Stimulated activated CD4-positive, alpha-beta T cell treated with anti-CD3 and anti-CD28 coated beads, Interleukin-1b, Interleukin-23, amount 100 ng/mL, for 1 hour (primary cell): ENCODE measurements at regions not wholly inside any gene's neighbourhood (a gene's known extent, or its start where the extent isn't known, plus 50 kb on each side); places are given as distances from the start of the nearest gene placed in this dataset.
"Not testable (repeated sequence)": the region's sequence is repeated elsewhere in the genome, so short reads cannot be mapped to it uniquely, and the experiment has no call there.

Source experiments
- DNase-seq, 2 donors: peaks; one replicate each; pipeline ENCODE4 v3.0.0-alpha.2; 2020; ENCODE audit warnings: low read depth in 2 of 2

- DNase-seq = no peak
Measured at GRCh38 chr13:76292031-76292430, 594.2 kb downstream of the KCTD12 start.

DNA sequence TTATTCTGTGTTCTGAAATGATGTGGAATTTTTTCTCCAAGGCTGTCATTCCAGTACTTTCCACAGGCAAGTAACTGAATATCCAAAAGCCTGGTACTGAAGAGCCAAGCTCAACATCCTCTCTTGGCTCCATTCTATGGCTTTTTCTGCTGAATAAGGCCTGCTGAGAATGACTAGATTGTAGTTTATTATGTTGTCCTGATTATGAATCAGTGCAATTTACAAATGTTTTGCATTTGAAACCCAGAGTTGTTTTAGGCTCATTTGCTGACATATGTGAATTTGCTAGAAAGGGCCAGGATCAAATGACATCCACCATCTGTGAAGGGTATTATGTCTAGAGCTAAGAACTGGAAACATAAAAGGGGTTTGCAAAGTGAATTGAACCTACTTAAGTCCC is 596.6 kb downstream of the KCTD12 start:
- no peak for DNase-seq

DNA sequence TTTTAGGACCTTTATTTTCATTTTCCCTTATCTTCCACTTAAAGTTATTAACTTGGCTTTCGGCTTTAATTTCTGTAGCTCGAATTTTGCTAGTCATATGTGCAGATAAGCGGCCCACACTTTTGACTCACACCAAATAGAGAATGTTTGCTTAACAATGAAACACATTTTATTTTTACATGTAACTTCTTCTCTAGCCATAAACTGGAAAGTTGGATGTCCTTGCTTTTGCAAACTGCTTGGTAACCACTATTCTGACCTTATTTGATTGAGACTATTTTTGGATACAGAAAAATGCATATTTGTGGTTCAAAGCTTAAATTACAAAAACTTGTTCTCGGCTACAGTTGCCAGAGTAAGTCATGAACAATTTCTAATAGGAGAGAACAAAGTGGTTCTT is 600.0 kb downstream of the KCTD12 start:
- DNase-seq = no peak

- no peak for DNase-seq
Measured at GRCh38 chr13:76285463-76285862, 600.7 kb downstream of the KCTD12 start.

DNA sequence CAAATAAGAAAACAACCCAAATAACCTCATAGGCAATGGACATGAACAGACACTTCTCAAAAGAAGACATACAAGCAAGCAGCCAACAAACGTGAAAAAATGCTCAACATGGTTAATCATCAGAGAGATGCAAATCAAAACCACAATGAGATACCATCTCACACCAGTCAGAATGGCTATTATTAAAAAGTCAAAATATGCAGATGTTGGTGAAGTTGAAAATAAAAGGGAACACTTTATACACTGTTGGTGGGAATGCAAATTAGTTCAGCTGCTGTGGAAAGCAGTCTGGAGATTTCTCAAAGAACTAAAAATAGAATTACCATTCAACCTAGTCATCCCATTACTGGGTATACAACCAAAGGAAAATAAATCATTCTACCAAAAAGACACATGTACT is 606.4 kb downstream of the KCTD12 start:
- not testable (repeated sequence) for DNase-seq

- DNase-seq = no peak
Measured at GRCh38 chr13:76271728-76272232, 614.4 kb downstream of the KCTD12 start.

DNA sequence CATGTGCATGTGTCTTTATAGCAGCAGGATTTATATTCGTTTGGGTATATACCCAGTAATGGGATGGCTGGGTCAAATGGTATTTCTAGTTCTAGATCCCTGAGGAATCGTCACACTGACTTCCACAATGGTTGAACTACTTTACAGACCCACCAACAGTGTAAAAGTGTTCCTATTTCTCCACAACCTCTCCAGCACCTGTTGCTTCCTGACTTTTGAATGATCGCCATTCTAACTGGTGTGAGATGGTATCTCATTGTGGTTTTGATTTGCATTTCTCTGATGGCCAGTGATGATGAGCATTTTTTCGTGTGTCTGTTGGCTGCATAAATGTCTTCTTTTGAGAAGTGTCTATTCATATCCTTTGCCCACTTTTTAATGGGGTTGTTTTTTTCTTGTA is 617.9 kb downstream of the KCTD12 start:
- DNase-seq = not testable (repeated sequence)

DNA sequence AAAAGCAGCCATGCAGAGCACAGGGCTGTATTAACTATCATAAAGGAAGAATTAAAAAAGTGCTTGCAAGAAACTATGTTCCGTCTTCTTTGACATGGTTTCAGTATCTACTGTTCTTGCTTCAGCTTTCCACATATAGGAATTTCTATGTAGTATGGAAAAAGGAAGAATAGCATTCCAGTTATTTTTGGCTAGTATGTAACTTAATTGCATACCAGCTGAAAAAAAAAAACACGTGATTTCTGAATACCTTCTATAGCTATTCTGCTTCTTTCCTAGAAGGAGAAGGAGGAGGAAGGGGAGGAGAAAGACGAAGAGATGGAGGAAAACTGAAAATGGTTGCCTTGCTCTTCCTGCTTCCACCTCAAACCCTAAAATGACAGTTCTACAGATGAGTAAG is 619.0 kb downstream of the KCTD12 start:
- no peak for DNase-seq

DNA sequence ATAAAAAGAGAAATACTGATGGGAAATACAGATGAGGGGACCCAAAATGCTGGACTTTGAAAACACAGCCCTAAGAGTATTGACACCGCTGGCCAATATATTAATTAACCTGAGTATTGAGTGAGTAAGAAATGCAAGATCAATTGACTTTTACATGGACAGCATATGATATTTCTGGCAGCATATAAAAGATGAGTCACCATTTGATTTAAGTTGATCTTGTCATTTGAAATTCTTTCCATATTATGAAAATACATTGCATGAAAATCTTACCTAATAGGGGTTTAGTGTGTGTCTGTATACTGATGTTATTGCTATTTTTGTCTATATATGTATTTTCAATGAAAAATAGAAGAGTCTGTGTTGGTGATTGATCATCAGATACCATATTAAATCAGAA is 619.6 kb downstream of the KCTD12 start:
- no peak for DNase-seq

DNA sequence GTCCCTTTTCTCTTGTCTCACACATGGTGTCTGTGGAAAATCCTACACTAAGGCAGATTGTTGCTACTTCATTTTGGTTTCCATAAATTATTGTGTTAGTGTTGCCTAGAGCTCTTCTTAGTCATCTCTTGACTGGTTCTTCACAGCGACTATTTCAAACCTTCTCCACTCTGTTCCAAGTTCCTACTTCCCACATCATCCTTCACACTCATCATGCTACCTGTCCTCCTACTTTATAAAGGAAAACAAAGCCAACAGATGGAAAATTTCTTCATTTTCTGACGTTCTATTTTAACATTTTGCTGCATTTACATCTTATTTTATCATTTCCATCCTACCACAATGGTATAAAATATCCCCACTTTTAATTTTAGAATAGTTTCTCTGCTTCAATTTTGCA is 614.1 kb downstream of the LMO7 start:
- DNase-seq = no peak

DNA sequence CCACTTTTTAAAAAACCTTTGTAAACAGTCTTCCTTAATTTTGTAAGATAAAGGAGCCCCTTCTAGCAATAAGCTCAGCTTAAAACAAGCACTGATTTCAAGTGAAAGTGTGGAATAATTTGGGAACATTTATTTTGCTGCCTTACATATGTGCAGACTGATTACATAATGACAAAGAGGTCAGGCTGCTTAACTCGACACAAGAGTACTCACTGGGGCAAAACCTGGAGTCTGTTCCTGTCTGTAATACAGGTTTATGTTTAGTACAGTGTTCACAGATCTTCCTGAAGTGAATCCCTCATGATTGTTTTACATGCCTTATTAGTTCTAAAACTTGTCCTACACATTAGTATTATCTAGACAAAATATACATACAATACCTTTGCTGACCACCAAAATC is 609.8 kb downstream of the LMO7 start:
- DNase-seq = no peak

GRCh38 chr13:76245211-76245610 is 609.1 kb downstream of the LMO7 start:
- no peak for DNase-seq

GRCh38 chr13:76243120-76243519 is 607.0 kb downstream of the LMO7 start:
- DNase-seq = not testable (repeated sequence)

GRCh38 chr13:76239031-76239680 is 603.0 kb downstream of the LMO7 start:
- no peak for DNase-seq

GRCh38 chr13:76231522-76232167 is 595.5 kb downstream of the LMO7 start:
- DNase-seq = no peak

GRCh38 chr13:76229281-76229680 is 593.2 kb downstream of the LMO7 start:
- DNase-seq = no peak

GRCh38 chr13:76226941-76227340 is 590.8 kb downstream of the LMO7 start:
- no peak for DNase-seq

GRCh38 chr13:76225815-76226489 is 589.8 kb downstream of the LMO7 start:
- no peak for DNase-seq

DNA sequence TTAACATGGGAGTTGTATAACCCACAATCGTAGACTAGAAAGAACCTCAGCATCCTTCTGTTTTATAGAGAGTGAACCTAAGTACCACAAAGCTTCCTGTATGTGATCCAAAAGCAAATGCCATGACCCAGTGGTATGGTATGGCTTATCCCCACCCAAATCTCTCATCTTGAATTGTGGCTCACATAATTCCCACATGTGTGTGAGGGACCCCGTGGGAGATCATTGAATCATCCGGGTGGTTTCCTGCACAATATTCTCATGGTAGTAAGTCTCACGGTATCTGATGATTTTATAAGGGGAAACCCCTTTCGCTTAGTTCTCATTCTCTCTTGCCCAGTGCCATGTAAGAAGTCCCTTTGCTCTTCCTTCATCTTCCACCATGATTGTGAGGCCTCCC is 587.9 kb downstream of the LMO7 start:
- no peak for DNase-seq

GRCh38 chr13:76223565-76223964 is 587.4 kb downstream of the LMO7 start:
- DNase-seq = no peak

- no peak for DNase-seq
Measured at GRCh38 chr13:76222511-76222910, 586.4 kb downstream of the LMO7 start.

GRCh38 chr13:76216729-76217128 is 580.6 kb downstream of the LMO7 start:
- no peak for DNase-seq

GRCh38 chr13:76214001-76214400 is 577.9 kb downstream of the LMO7 start:
- no peak for DNase-seq
